Left hindlimb (tissue), 1 donor: ENCODE measurements at regions not wholly inside any gene's neighbourhood (a gene's known extent, or its start where the extent isn't known, plus 50 kb on each side); places are given as distances from the start of the nearest gene placed in this dataset.

Experiments used
- DNase-seq: peaks from one replicate; pipeline ENCODE4 v3.0.0-alpha.2; 2018

DNA sequence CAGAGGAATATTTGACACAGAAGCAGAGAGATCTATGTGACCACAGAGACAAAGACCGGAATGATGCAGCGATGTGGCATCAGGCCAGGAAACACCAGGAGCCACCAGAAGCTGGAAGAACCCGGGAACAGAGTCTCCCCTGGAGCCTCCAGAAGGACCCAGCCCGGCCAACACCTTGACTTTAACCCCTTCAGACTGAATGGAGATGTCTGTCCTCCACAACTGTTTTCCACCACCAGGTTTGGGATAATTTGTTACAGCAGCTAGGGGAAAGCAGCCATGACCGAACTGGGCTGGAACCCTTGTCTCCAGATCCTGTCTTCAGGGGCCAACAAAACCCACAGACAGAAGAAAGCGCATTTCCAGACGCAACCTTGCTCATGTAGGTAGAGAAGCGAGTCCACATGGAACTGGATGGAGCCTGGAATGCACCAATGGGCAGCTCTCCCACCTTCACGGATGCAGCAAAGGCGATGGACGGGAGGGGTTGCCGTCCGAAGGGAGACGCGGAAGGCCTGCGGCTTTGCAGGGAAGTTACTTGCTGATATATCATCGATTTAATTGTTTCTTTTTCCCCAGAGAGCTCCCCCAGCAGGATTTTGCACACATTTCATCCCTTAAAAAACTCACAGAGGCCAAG lies 396.6 kb downstream of the NPHP4 start:
- no peak for DNase-seq

DNA sequence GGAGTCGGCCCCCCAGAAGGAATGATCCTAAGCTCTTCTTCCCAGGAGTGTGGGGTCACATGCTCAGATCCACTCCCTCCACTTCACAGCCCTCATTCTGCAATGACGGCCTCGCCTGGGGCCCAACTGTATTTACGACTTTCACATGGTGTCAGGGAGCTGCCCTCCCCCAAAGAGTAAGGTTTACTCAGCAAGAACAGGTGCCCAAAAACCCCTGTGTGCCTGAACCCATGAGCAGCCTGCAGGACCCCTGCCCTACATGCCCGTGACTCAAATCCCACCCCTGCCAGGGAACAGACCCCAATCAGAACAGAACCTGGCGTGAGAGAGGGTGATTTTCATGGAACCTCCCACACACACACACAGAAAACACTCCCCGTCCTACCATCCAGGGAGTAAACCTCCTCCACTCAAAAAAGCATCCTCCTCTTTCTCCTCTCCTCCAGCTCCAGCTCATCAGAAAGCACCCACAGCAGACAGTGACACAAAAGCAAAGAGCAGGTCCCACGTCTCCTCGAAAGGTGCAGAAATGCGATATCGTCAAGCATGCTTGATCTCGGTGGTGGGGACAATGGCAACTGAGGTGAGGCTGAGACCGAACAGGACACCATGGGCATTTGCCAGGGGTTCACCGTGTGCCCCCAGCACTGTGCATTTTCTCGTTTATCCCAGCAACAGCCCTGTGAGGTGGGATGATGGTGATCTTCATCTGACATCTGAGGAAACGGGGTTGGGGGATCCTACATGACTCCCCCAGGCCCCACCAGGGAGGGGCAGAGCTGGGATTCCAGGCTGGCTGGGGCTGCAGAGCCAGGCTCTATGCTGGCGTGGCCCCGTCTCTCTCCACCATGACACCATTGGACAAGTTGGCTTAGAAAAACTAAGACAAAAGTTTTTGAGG lies 397.9 kb downstream of the NPHP4 start:
- no peak for DNase-seq

DNA sequence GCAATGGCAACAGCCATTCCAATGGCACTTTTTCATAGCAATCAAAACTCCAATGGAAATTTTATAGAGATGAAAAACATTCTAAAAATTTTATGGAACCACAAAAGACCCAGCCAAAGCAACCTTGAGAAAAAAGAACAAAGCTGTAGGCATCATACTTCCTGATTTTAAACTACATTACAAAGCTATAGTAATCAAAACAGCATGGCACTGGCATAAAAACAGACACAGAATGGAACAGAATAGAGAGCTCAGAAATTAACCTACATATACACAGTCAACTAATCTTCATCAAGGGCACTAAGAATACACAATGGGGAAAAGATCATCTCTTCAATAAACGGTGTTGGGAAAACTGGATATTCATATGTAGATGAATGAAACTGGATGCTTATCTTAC lies 401.5 kb downstream of the NPHP4 start:
- no peak for DNase-seq

DNA sequence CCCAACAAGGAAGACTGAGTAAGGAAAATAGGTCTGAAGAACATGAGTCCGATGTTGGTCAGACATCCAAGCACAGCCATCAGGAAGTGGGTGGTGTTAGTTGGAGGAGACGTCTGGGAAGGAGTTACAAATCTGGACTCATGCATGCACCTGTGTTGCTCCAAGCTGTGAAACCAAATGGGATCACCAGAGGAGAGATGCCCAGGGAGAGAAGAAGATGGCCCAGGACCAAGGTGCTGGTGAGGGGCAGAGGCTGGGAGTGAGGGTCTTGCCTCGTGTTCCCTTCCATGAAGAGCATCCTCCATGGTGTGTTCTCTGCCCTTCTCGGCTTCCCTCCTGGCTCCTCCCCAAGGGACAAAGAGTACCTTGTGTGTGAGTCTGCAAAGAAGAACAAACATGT lies 405.6 kb downstream of the NPHP4 start:
- DNase-seq: no peak

DNA sequence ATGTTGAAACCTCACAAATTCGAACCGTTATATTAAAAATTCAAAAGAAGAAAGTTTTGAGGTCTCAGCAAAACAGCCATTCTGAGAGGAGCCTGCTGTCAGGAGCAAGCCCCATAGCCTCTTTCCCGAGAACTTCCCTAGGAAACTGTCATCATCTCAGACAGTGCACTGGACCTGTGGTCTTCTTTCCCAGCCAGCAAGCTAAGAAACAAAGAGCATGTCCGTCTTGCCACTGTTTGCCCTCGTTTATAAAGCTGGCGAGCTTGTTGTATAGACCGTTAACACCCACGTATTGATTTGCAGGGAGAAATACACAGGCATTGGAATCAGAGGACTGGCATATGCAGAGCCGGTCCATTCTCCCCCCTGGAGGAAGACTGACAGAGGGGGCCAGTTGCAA lies 407.0 kb downstream of the NPHP4 start:
- no peak for DNase-seq

DNA sequence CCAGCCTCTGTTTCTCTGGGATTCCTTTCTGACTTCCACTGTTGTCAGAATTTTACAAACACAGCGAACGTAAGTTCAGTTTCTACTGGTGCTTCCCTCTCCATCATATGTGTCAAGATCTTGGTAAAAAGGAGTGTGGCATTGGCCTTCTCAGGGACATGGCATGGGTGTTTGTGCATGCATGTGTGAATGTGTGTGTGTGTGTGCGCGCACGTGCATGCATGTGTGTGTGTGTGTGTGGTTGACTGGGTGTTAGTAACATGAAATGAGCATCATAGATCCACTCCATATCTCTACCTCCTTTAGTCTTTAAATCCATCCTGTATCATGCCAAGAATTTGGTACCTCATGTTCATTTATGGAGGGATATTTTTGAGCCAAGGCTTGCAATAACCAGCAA lies 411.3 kb downstream of the NPHP4 start:
- no peak for DNase-seq

DNA sequence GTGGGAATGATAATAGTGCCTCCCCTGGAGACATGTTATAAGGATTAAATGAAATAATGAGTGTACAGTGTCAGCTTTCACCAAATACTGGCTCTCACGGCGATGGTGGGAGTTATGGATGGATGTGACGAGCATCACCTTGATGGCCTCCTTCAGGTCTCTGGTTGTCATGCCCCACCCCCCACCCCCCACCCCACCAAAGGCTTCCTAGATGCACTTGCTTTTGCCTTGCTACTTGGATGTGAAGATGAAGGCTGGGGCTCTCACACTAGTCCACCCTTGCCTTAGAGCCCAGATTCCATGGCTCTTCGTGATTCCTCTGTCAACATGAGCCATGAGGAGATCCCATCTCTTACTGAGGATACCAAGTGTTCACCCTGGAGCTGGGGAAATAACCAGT lies 412.3 kb downstream of the NPHP4 start:
- DNase-seq: no peak

DNA sequence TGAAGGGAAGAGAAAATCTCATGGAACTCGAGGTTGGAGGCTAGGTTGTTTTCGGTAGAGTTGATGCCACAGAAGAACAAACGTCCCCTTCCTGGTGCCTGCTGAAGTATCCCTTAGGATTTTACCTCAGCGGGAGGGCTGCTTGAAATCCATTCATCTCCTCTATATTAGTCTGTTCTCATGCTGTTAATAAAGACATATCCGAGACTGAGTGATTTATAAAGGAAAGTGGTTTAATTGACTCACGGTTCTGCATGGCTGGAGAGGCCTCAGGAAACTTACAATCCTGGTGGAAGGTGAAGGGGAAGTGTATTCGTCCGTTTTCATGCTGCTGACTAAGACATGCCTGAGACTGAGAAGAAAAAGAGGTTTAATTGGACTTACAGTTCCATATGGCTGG lies 413.5 kb downstream of the NPHP4 start:
- no peak for DNase-seq

DNA sequence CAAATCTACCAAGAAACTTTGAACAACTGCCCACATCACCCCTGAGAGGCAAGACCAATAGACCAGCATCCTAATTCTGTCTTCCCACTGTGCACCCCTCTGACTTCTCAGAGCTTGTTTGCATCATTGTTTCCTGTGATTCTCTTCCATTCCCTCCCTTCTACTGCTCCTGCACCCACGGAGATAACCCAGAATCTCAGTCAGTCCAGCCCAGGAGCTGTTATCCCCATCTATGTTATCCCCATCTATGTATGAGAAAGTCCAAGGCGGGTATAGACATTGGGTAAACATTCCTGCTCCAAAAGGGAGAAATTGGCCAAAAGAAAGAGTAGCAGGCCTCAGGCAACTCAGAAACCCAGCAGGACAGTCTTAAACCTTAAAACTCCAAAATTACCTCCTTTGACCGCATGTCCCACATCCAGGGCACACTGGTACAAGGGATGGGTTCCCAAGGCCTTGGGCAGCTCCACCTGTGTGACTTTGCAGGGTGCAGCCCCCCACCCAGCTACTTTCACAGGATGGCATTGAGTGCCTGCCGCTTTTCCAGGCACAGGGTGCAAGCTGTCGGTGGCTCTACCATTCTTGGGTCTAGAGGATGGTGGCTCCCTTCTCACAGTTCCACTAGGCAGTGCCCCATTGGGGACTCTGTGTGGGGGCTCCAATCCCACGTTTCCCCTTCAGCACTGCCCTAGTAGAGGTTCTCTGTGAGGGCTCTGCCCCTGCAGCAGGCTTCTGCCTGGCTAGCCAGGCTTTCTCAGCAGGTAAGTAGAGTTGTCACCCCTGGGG lies 414.8 kb downstream of the NPHP4 start:
- no peak for DNase-seq

DNA sequence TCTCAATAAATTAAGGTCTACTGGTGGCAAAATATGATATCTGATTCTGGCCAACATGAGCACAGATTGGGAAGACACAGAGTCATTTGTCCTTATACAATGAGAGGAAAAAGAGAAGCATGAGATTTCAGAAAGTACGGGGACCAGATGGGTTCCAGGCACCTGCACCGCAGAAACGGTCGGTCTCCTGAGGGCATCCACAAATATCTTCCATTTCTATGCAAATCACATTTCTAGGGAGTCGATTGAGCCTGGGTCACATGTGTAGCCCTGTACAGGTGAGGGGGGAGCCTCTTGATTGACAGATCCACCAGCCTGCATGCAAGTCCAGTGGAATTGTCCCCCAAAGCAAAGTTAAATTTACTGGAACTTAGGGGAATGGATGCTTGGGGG lies 415.6 kb downstream of the NPHP4 start:
- no peak for DNase-seq

DNA sequence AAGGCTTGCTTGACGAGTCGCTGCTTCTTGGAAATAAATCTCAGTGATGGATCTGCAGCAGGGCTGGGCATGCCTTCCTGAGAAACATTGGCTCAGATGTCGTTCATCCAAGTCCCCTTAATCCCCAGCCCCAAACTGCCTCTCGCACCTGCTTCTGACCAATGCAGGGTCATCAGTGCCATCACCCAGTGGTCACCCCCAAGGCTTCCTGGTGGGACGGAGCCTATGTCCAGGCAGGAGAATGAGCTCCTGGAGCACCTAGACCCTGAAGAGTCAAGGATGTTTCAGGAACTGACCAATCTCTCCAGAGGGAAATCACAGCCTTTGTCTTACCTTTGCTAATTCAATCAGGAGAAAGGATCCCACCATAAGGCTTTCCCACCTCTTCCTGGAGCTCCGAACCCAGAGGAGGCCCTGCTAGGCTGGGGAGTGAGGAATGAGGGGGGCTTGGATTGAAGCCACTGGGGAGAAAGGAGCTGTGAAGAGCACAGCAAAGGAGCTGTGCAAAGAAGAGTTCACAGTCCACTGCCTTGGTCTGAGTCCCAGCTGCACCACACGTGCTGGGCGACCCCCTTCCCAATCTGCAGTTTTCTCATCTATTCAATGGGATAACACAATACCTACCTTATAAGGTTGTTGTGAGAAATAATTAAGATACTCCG lies 416.1 kb downstream of the NPHP4 start:
- DNase-seq: no peak

DNA sequence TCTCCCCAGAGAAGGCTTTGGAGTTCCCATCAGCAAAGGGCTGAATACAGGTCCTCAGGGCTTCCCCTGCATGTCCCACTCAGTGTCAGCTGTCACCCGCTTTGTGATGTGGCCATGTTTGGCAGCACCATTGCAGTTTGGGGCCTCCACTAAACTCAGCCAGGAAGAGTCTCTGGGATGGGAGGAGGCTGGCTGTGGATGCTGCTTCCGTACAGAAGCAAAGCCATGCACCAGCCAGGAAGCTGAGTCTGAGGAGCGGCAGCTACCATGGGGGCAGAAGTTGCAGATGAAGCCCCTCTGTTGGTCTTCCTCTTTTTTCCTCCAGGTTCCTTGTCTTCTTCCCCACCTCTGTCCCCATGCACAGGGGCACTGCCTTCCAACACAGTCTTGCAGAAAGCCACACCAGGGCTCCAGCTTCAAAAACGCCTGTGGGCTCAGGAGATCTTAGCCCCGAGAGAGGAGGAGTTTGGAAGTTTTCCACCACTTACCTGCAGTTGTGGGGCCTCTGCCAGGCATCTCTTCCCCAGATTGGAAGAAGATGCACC lies 416.8 kb downstream of the NPHP4 start:
- no peak for DNase-seq

DNA sequence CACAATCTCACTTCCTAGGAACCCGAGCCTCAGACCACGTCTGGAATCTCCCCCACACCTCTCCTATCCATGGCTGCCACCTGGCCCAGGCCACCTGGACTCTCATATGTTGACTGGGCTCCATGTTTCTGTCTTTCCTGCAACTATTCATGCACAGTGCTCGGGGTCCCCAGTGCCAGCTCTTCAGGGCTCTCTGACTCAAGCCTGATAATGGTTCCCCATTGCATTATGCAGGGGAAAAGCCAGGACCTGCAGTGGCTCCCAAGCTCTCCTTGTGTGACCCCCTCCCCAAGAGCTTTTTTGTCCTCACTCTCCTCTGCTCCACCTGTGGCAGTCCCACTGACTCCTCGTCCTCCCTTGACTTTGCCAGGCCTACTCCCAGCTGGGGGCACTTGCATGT lies 417.6 kb downstream of the NPHP4 start:
- DNase-seq: no peak

DNA sequence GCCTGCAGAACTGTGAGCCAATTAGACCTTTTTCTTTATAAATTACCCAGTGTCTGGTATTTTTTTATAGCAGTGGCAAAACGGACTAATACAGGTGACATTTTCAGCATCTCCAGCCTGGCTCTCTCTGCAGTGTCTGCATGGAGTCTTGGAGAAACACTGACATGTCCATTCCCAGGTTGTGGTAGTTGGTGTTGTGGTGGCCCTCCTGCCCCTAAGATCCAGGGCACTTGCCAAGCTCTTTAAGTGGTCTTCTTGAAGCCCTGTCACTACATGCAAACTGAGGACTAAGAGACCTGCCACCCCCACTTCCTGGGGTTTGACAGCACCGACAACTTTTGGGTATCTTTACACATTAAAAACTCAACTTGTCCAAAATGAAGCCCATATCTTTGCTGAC lies 419.4 kb downstream of the NPHP4 start:
- DNase-seq: no peak

DNA sequence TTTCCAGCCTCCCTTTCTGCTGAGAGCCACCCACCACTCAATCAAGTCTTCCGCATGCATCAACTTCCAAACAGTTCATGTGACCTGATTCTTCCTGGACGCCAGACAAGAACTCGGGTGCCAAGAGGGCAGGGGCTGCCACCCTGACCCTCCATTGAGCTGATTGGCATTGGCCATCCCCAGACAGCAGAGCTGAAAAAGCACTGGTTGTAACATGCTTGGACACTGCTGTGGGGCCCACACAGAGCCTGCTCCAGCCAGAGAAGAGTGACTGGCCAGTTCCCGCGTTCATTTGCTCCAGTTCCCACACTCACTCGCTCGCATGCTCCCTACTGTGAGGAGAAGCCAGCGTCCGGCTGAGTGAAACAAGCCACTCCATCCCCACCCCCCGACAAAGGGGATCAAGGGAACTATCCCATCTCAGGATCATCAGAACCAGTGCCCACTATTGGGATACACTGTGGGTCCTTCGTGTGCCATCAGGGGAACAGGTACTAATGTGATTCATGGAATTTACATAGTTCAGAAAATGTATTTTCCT lies 420.3 kb downstream of the NPHP4 start:
- DNase-seq: no peak

DNA sequence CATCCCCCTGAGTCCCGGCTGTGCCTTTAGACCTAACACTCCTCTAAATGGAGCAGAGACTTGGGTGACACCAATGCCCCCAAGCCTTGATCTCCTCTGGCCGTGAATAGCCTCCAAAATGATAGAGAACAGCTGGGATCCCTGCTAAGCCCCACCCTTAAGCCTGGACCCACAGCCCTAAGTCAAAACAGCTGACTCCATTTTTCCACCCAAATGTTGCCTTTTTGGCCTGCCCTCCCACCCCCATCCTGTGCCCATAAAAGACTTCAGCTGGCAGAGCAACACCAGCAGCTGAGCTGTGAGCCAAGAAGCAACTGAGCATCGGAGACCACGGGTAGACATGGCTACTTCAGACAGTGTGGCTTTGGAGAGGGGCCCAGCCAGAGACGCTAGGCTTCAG lies 420.8 kb downstream of the NPHP4 start:
- no peak for DNase-seq

DNA sequence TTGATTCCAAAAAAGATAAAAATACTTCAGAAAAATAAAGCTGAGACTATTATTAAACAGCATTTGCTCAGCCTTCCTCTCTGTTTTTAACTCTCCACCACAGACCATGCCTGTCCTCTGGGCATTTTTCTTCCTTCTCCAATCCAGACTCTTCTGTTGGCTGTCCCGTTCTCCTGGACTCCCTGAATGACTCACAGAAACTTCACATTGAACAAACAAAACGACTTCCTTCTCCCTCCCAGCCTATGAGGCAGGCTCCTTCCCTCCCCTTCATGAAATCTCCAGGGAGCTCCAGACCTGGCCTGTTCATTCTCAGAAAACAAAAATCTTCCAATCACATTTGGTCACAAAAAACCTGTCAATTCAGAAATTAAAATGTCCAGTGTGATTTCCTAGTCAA lies 421.3 kb downstream of the NPHP4 start:
- no peak for DNase-seq

DNA sequence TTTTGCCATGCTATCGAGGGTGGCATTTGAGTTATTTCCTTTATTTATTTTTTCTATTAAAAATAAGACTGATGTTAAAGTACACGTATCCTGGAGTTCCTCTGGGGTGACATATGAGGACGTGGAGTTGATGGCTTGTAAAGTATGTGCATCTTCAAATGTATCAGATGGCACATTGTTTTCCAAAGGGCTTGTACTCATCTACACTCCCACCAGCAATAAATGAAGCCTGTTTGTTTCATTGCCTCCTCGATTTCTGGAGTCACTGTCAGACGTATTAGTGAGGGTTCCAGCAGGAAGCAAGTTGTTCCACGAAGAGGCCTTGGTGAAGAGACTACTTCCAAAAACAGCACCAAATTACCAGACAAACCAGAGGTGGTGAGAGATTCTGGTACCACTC lies 423.9 kb downstream of the NPHP4 start:
- no peak for DNase-seq

DNA sequence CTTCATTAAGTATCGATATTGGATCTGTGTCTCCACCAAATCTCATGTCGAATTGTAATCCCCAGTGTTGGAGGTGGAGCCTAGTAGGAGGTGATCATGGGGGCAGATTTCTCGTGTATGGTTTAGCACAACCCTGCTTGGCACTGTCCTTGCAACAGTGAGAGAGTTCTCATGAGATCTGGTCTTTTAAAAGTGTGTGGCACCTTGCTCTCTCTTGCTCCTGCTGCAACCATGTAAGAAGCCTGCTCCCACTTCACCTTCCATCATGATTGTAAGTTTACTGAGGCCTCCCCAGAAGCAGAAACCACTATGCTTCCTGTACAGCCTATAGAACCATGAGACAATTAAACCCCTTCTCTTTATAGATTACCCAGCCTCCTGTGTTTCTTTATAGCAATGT lies 424.4 kb downstream of the NPHP4 start:
- DNase-seq: no peak

DNA sequence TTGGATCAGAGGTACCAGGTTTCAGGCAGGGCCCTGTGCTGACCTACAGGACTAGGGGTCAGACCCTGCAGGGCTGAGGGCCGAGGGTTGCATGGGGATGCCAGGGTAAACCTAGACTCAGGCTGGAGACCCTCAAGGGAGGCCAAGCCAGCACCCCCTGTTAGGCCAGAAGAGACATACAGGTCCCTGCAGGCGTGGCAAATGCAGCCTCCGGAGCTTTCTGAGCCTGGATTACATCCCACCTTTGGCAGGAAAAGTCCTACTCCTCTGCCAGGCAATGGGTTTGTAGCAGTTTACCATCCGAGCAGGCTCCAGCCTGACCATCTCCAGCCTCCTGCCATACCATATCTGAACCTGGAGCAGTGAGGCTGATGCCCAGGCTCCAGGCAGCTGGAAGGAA lies 425.3 kb downstream of the NPHP4 start:
- no peak for DNase-seq

DNA sequence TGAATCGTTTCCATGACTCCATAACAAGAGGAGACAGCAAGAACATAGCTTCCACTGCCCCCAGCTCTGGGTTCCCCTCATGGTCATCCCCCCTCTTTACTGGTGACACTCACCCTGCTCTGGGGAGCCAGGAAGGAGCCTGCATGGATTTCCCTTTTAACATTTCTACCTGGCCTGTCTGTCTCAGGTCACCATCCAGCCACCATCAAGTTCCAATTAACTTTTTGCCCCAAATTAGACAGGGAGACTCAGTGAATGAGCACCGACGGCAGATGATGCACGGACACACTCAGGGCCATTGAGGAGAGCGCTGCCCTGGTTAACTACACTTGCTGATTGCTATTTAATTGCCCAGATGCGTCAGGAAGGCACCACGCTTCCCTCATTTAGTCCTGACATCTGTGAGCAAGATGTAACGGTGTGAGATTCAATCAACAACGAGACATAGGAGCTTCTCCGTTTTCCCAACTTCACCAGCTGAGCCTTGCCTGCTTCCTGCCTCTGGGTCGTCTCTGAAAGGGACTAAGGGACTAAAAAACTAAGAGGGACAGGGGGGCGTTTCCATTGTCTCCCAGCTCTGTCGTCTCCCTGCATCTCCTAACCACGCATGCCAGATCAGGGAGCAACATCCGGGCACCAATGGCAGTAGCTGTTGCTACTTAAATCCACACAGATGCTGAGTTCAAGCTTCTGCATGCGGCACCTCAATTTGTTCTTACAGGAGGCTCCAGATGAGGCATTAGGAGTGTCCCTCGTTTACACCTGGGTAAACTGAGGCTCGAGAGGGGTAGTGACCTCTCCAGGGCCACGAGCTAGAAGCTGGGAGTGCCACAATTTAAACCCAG lies 426.7 kb downstream of the NPHP4 start:
- DNase-seq: no peak
